K562 (cell line): ENCODE measurements at regions not wholly inside any gene's neighbourhood (a gene's known extent, or its start where the extent isn't known, plus 50 kb on each side); places are given as distances from the start of the nearest gene placed in this dataset.

ENCODE experiments used
- BRF1 ChIP-seq: IDR thresholded peaks from 3 replicates; pipeline ENCODE4 v1.6.1; 2011; ENCODE audit warnings: borderline replicate concordance, mild to moderate bottlenecking; ENCODE audit not compliant: insufficient read length; ENCODE audit errors: extremely low read depth
- BRF2 ChIP-seq: IDR thresholded peaks from 3 replicates; pipeline ENCODE4 v1.6.1; 2011; ENCODE audit warnings: borderline replicate concordance, mild to moderate bottlenecking; ENCODE audit not compliant: insufficient read length, insufficient read depth
- RAD21 ChIP-seq, 2 experiments: fragments of 250-450 bp in 1 of 2; fragments of 450-650 bp in 1 of 2; sonication (Bioruptor Pico) in 1 of 2; formaldehyde crosslinking in 1 of 2; IDR thresholded peaks in 1 of 2; conservative IDR thresholded peaks in 1 of 2; 2 replicates each; pipeline versions ENCODE4 v1.4.0 to v1.8.0; 2020 to 2022; ENCODE audit warnings: mild to moderate bottlenecking in 2 of 2, moderate library complexity in 1 of 2
- SMAD1 ChIP-seq: fragments of 150-350 bp; IDR thresholded peaks from 2 replicates; pipeline ENCODE4 v1.6.1; 2014; ENCODE audit warnings: low read length, low read depth; ENCODE audit not compliant: partially characterized antibody
- SRSF1 ChIP-seq: fragments of 200-400 bp; formaldehyde crosslinking; IDR thresholded peaks from 2 replicates; pipeline ENCODE4 v1.6.1; 2017; ENCODE audit warnings: mild to moderate bottlenecking, low read depth, low read length, moderate library complexity
- TCF3 ChIP-seq: sonication (generic); formaldehyde crosslinking; IDR thresholded peaks from 2 replicates; pipeline ENCODE4 v1.4.0; 2020; ENCODE audit warnings: mild to moderate bottlenecking, missing genetic modification reagents
- TEAD1 ChIP-seq, 2 experiments: fragments of 450-650 bp in 1 of 2; sonication (generic) in 1 of 2; formaldehyde crosslinking; IDR thresholded peaks; 2 replicates each; pipeline versions ENCODE4 v1.4.0 to v1.8.0; 2020 to 2022; ENCODE audit warnings: mild to moderate bottlenecking in 2 of 2, missing genetic modification reagents in 1 of 2
- TFAM ChIP-seq: fragments of 250-450 bp; sonication (Bioruptor Pico); conservative IDR thresholded peaks from 2 replicates; pipeline ENCODE4 v1.5.0; 2021; ENCODE audit warnings: mild to moderate bottlenecking, moderate library complexity
- ZBED1 ChIP-seq: IDR thresholded peaks from 2 replicates; pipeline ENCODE4 v1.6.1; 2014
- ZNF583 ChIP-seq: fragments of 250-450 bp; sonication (Bioruptor Pico); IDR thresholded peaks from 2 replicates; pipeline ENCODE4 v1.4.0; 2020
- TF ChIP-seq, protein P1 (sequence below), 2 experiments: fragments of 450-650 bp in 1 of 2; sonication (generic) in 1 of 2; formaldehyde crosslinking in 1 of 2; IDR thresholded peaks; 2 replicates each; pipeline versions ENCODE4 v1.7.1 to v1.9.0; 2016 to 2022; ENCODE audit warnings: inconsistent platforms in 1 of 2, mild to moderate bottlenecking in 1 of 2, missing genetic modification reagents in 1 of 2
- TF ChIP-seq, protein P2 (sequence below), 3 experiments: IDR thresholded peaks in 2 of 3; conservative IDR thresholded peaks in 1 of 3; 2 replicates each; pipeline ENCODE4 v1.5.1; 2011 to 2012; ENCODE audit warnings: low read length in 3 of 3, mild to moderate bottlenecking in 3 of 3, control low read depth in 2 of 3, improper control_type of control experiment in 1 of 3, inconsistent platforms in 1 of 3, low read depth in 1 of 3, mixed read lengths in 1 of 3, moderate library complexity in 1 of 3; ENCODE audit not compliant: insufficient read depth in 2 of 3
- TF ChIP-seq, protein P3 (sequence below): sonication (generic); formaldehyde crosslinking; IDR thresholded peaks from 2 replicates; pipeline ENCODE4 v1.8.1; 2023; ENCODE audit warnings: mild to moderate bottlenecking, missing genetic modification reagents
- TF ChIP-seq, protein P4 (sequence below): sonication (generic); formaldehyde crosslinking; IDR thresholded peaks from 2 replicates; pipeline ENCODE4 v1.9.0; 2022; ENCODE audit warnings: mild to moderate bottlenecking, missing genetic modification reagents

DNA sequence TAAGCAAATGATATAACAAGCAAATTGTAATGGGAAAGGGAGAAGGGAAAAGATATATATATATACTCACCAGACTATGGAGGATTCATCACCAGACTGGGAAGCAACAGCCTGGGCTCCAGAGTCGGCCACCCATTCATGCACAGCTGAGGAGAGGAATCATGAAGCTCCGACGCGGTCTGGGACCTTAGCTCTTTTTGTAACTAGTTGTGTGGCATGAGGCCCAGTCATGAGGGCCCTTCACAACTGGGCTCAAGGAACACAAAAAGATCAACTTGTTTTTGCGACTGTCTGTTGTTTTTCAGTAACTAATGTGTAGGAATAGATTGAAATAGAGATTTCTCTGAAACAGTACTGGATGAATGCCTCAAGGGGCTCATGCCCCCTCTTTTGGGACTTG is 911.2 kb downstream of the TYW1 start:
- TF ChIP-seq, protein P1, sequence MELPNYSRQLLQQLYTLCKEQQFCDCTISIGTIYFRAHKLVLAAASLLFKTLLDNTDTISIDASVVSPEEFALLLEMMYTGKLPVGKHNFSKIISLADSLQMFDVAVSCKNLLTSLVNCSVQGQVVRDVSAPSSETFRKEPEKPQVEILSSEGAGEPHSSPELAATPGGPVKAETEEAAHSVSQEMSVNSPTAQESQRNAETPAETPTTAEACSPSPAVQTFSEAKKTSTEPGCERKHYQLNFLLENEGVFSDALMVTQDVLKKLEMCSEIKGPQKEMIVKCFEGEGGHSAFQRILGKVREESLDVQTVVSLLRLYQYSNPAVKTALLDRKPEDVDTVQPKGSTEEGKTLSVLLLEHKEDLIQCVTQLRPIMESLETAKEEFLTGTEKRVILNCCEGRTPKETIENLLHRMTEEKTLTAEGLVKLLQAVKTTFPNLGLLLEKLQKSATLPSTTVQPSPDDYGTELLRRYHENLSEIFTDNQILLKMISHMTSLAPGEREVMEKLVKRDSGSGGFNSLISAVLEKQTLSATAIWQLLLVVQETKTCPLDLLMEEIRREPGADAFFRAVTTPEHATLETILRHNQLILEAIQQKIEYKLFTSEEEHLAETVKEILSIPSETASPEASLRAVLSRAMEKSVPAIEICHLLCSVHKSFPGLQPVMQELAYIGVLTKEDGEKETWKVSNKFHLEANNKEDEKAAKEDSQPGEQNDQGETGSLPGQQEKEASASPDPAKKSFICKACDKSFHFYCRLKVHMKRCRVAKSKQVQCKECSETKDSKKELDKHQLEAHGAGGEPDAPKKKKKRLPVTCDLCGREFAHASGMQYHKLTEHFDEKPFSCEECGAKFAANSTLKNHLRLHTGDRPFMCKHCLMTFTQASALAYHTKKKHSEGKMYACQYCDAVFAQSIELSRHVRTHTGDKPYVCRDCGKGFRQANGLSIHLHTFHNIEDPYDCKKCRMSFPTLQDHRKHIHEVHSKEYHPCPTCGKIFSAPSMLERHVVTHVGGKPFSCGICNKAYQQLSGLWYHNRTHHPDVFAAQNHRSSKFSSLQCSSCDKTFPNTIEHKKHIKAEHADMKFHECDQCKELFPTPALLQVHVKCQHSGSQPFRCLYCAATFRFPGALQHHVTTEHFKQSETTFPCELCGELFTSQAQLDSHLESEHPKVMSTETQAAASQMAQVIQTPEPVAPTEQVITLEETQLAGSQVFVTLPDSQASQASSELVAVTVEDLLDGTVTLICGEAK (IDR thresholded peaks at IDR 0.05): no peak
- TF ChIP-seq, protein P1 (CRISPR knock-in tag; IDR thresholded peaks at IDR 0.05): no peak
- no peak for TF ChIP-seq TCF3 (CRISPR knock-in tag)
- no peak for TF ChIP-seq BRF2
- TF ChIP-seq SRSF1: no peak
- TF ChIP-seq, protein P2, sequence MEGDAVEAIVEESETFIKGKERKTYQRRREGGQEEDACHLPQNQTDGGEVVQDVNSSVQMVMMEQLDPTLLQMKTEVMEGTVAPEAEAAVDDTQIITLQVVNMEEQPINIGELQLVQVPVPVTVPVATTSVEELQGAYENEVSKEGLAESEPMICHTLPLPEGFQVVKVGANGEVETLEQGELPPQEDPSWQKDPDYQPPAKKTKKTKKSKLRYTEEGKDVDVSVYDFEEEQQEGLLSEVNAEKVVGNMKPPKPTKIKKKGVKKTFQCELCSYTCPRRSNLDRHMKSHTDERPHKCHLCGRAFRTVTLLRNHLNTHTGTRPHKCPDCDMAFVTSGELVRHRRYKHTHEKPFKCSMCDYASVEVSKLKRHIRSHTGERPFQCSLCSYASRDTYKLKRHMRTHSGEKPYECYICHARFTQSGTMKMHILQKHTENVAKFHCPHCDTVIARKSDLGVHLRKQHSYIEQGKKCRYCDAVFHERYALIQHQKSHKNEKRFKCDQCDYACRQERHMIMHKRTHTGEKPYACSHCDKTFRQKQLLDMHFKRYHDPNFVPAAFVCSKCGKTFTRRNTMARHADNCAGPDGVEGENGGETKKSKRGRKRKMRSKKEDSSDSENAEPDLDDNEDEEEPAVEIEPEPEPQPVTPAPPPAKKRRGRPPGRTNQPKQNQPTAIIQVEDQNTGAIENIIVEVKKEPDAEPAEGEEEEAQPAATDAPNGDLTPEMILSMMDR (IDR thresholded peaks at IDR 0.05 in 2 of 3, conservative IDR thresholded peaks at IDR 0.05 in 1 of 3; ENCODE audit: insufficient read depth in 2 of 3, low read depth in 1 of 3, low read length in 3 of 3): no peak
- no peak for TF ChIP-seq RAD21 (CRISPR knock-in tag; conservative IDR thresholded peaks at IDR 0.05 in 1 of 2, IDR thresholded peaks at IDR 0.05 in 1 of 2)
- TF ChIP-seq BRF1: no peak
- no peak for TF ChIP-seq ZBED1
- TF ChIP-seq TEAD1 (CRISPR knock-in tag; IDR thresholded peaks at IDR 0.05): no peak
- no peak for TF ChIP-seq ZNF583 (CRISPR knock-in tag)
- TF ChIP-seq SMAD1: no peak
- TF ChIP-seq, protein P3, sequence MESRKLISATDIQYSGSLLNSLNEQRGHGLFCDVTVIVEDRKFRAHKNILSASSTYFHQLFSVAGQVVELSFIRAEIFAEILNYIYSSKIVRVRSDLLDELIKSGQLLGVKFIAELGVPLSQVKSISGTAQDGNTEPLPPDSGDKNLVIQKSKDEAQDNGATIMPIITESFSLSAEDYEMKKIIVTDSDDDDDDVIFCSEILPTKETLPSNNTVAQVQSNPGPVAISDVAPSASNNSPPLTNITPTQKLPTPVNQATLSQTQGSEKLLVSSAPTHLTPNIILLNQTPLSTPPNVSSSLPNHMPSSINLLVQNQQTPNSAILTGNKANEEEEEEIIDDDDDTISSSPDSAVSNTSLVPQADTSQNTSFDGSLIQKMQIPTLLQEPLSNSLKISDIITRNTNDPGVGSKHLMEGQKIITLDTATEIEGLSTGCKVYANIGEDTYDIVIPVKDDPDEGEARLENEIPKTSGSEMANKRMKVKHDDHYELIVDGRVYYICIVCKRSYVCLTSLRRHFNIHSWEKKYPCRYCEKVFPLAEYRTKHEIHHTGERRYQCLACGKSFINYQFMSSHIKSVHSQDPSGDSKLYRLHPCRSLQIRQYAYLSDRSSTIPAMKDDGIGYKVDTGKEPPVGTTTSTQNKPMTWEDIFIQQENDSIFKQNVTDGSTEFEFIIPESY: no peak
- TF ChIP-seq, protein P4, sequence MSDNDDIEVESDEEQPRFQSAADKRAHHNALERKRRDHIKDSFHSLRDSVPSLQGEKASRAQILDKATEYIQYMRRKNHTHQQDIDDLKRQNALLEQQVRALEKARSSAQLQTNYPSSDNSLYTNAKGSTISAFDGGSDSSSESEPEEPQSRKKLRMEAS: no peak
- no peak for TF ChIP-seq TFAM (CRISPR knock-in tag)
